Gastrocnemius medialis (tissue), 4 donors: ENCODE measurements at regions not wholly inside any gene's neighbourhood (a gene's known extent, or its start where the extent isn't known, plus 50 kb on each side); places are given as distances from the start of the nearest gene placed in this dataset.
"Not testable (repeated sequence)": the region's sequence is repeated elsewhere in the genome, so short reads cannot be mapped to it uniquely, and the experiment has no call there.

ENCODE experiments used
- POLR2A ChIP-seq, 2 donors: fragments of 450-650 bp; IDR thresholded peaks; one replicate each; pipeline ENCODE4 v1.6.1; 2017; ENCODE audit warnings: antibody characterized with exemption in 2 of 2, mild to moderate bottlenecking in 2 of 2, moderate library complexity in 2 of 2
- TF ChIP-seq, protein P1 (sequence below), 5 experiments: fragments of 450-650 bp in 3 of 5; fragments of 200-600 bp in 2 of 5; sonication (generic) in 2 of 5; IDR thresholded peaks in 4 of 5; conservative IDR thresholded peaks in 1 of 5; 1 replicate in 4 of 5; 2 replicates in 1 of 5; pipeline ENCODE4 v1.5.1; 2016 to 2019; ENCODE audit warnings: antibody characterized with exemption in 5 of 5, mild to moderate bottlenecking in 3 of 5, moderate library complexity in 3 of 5

DNA sequence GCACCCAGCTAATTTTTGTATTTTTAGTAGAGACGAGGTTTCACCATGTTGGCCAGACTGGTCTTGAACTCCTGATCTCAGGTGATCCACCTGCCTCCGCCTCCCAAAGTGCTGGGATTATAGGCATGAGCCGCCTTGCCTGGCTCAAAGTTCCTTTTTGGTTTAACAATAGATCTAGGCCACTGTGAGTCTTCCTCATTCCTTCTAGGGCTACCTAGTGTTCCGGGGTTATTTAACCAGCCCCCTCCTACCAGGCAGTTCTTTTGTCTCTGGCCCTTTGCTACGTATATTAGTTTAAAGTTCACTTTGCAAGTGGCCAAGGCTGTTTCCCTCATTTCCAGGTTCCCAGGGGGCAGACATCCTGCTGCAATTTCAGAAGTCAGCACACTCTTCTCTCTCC lies 75.6 kb downstream of the SPDYE17 start:
- TF ChIP-seq, protein P1, sequence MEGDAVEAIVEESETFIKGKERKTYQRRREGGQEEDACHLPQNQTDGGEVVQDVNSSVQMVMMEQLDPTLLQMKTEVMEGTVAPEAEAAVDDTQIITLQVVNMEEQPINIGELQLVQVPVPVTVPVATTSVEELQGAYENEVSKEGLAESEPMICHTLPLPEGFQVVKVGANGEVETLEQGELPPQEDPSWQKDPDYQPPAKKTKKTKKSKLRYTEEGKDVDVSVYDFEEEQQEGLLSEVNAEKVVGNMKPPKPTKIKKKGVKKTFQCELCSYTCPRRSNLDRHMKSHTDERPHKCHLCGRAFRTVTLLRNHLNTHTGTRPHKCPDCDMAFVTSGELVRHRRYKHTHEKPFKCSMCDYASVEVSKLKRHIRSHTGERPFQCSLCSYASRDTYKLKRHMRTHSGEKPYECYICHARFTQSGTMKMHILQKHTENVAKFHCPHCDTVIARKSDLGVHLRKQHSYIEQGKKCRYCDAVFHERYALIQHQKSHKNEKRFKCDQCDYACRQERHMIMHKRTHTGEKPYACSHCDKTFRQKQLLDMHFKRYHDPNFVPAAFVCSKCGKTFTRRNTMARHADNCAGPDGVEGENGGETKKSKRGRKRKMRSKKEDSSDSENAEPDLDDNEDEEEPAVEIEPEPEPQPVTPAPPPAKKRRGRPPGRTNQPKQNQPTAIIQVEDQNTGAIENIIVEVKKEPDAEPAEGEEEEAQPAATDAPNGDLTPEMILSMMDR (IDR thresholded peaks at IDR 0.05 in 4 of 5, conservative IDR thresholded peaks at IDR 0.05 in 1 of 5), result not testable (repeated sequence)
- TF ChIP-seq POLR2A (IDR thresholded peaks at IDR 0.05), result not testable (repeated sequence)
